Erythroblast (primary cell): ENCODE measurements at regions not wholly inside any gene's neighbourhood (a gene's known extent, or its start where the extent isn't known, plus 50 kb on each side); places are given as distances from the start of the nearest gene placed in this dataset.

Source experiments
- GATA1 ChIP-seq: IDR thresholded peaks from 2 replicates; pipeline ENCODE4 v1.6.1; 2011; ENCODE audit warnings: low read depth, mild to moderate bottlenecking, control low read depth, low read length, moderate library complexity
- POLR2A ChIP-seq: IDR thresholded peaks from 2 replicates; pipeline ENCODE4 v1.6.1; 2011; ENCODE audit warnings: mild to moderate bottlenecking, low read length

DNA sequence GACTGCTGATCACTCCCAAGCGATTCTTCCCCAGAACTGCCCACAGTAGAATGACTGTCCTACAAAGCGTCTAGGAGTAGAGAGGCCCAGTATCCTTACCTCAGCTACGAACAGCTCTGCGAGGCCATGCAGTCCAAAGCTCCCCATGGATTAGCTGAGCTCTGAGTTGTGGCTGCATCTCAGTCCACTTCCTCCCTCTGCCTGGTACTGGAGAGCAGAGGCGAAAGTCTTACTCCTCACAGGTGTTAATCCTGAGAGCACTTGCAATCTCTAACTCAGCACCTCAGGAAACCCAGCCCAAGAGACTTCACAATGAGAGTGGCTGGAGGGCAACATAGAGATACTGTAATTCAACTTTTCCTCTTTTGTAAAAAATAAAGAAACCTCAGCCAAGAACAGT is 493.1 kb downstream of the BCAT1 start:
- TF ChIP-seq POLR2A (no peak), GATA1 (no peak)
